HG02981 (cell line): ENCODE measurements at regions not wholly inside any gene's neighbourhood (a gene's known extent, or its start where the extent isn't known, plus 50 kb on each side); places are given as distances from the start of the nearest gene placed in this dataset.

Experiments
- ATAC-seq: cut with Tn5 transposase; IDR thresholded peaks from one replicate; pipeline ENCODE4 v1.9.1; 2021; ENCODE audit warnings: mild to moderate bottlenecking, moderate library complexity; ENCODE audit not compliant: unreplicated experiment

DNA sequence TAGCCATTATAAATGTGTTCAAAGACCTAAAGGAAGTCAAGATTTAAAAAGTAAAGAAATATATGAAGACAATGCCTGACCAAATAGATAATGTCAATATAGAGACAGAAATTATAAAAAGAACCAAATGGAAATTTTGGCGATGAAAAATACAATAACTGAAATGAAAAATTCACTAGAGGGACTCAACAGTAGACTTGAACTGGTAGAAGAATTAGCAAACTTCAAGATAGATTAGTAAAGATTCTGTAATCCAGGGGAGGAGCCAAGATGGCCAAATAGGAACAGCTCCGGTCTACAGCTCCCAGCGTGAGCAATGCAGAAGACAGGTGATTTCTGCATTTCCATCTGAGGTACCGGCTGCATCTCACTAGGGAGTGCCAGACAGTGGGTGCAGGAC, 433.2 kb downstream of the HINT1 start:
- ATAC-seq: no peak

DNA sequence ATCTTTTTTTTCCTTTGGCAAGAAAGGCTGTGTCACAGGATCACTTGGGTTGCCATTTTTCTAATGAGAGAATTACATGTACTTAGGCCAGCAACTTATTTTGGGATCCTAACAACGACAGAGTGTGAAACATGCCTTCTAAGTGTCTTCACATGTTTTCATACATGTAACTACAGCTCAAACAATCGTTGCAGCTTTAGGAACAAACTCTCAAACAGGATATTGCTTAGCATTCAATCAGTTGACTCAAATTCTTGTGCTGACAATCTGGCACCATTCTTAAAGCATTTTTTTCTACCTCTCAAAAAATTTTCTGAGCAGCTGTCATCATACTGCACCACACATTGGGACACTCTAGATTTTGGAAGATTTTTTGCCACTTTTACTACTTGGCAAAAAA, 435.5 kb downstream of the HINT1 start:
- ATAC-seq: no peak

DNA sequence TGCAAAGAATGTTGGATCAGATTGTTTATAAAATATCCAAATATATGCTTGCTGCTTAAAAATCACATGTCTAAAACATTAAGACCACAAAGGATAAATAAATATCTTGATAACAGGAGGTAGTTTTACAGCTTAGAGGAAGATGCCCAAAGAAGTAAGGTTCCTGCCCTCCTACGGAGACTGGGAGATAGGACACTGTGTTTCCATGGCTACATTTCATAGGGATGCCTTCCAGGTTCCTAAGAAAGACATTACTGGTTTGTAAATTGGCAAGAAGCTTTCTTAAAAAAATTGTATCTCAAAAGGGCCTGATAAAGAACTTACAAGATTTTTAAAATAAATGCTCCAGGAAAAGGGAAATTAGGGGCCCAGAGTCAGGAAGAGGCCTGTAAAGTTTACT, 437.2 kb downstream of the HINT1 start:
- no peak for ATAC-seq

GRCh38 chr5:130724658-130725057, 440.4 kb downstream of the HINT1 start:
- no peak for ATAC-seq

GRCh38 chr5:130720355-130720754, 444.7 kb downstream of the HINT1 start:
- no peak for ATAC-seq

DNA sequence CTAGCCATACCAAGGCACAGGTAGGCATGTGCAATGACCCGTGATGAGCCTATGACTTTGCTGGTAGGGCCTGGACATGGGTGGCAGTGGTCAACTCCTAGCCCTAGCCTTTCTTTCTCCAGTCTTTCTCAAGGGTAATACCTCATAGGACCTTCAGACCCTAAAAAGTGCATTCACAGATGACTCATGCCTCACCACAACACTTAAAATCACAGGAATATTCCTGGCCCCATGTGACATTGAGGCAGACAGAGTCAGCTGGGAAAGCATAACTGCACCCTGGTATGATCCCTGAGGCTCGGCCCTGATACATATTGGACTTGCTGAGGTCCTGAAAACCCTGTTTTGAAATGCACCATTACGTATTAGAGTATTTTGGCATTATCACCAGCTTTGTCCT, 449.5 kb downstream of the HINT1 start:
- ATAC-seq: no peak

GRCh38 chr5:130714200-130714599, 450.9 kb downstream of the HINT1 start:
- ATAC-seq: no peak

DNA sequence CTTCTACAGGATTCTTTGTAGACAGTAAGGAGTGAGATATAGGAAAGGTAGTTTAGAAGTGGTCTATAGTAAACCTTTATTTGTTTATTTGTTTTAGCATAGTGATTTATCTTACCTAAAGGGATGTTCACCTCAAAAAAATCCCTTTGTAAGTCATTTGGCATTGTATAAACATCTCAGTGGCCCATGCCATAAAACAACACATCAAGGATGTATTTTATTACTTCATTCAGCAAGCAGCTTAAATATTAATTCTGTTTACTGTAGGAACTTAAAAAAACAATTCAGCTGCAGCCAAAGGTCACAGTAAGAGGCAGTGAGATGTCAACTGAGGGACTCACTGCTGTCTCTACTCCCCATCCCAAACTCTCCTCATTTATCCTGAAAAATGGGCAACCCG, 452.7 kb downstream of the HINT1 start:
- no peak for ATAC-seq

- no peak for ATAC-seq
Observed at GRCh38 chr5:130710596-130710995, 454.5 kb downstream of the HINT1 start.

GRCh38 chr5:130708754-130709153, 456.3 kb downstream of the HINT1 start:
- no peak for ATAC-seq

DNA sequence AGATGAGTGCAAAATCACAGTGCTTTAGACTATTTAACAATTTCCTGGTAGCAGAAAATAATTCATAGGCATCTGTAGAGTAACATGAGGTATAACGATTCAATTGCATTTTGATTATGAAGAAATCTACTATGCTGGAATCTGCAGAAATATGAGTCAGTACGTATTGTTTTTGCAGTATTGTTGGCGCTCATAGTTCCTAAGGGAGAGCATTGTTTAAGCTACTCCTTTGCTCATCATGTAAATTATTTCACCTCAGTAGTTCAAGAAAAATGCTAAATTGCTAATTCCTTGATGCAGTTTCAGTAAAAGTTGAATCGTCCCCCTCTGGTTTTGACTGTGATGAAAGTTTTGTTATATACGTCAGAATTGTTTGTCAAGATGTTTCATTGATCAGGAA, 458.4 kb downstream of the HINT1 start:
- no peak for ATAC-seq

GRCh38 chr5:130705368-130705767, 459.7 kb downstream of the HINT1 start:
- no peak for ATAC-seq

DNA sequence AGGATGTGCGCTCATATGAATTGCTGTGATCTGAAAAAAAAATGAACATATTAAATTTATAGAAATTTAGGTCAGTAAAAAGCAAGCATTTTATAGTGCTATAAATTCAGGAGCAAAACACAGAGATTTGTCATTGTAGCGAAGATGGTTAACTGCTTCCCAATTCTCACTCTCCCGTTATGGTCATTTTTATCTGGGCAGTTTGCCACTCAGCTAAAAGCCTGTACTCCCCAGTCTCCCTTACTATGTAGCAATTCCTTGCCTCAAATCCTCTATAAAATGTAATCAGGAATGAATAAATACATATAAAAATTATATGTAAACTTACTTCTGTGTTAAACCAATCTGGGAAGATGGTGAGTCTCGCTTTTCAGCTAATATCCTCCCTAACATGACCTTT, 471.5 kb downstream of the HINT1 start:
- no peak for ATAC-seq

DNA sequence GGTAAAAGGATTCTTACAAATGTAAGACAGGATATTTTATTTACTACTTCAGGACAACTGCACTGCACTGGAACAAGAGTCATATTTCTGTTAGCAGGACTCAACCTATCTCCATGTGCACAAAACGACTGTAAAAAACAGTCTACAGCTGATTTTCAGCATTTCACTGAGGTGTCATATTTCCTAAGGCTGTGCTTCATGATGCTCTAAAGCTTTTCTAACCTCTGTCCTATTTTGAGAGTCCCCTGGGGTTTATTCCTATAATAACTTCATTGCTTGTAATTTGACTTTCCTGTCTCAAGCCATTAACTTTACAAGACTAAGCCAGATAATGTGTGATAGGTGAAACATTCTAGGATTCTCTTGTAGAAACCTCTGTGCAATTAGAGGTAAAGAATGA, 472.3 kb downstream of the HINT1 start:
- no peak for ATAC-seq

DNA sequence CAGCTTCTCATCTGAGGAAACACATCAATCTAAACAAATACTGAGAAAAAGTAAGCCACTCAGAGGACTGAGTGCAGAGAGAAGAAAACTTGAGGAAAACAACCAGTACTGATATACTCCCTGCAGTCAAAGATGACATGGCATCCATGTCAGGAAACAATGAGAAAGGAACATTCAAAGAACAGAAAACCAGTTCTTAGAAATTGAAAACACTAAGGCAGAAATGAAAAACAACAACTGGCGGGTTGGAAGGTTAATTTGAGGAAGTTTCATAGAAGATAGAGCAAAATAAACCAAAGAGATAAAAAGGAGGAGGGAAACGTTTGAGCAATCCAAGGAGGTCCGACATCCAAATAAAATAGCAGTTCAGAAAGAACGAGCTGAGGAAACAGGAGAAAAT, 475.2 kb downstream of the HINT1 start:
- no peak for ATAC-seq

DNA sequence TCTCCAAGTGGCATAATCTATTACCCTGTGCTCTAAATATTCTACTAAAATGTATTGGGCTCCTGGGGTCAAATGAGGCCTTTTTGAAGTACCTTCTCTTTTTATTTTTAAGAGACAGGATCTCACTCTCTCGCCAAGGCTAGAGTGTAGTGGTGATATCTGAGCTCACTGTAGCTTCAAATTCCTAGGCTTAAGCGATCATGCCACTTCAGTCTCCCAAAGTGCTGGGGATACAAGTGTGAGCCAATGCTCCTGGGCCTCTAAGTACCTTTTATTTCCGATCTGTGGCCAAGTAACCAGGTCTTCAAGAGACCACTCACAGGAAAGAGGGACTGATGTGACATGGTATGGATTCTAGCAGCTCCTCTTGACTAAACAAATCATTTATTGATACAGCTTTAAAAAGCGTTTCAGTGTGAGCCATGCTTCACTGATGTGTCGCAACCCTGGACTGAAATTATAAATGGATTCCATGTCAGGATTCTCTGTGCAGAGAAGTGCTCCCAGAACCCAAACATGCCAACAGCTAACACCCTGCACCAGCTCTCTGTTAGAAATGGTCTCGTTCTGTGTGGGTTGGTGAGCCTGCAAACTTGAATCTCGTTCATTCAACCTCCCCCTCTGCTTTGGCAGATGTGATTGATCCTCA, 477.8 kb downstream of the HINT1 start:
- ATAC-seq: no peak

GRCh38 chr5:130678637-130679036, 486.4 kb downstream of the HINT1 start:
- no peak for ATAC-seq

DNA sequence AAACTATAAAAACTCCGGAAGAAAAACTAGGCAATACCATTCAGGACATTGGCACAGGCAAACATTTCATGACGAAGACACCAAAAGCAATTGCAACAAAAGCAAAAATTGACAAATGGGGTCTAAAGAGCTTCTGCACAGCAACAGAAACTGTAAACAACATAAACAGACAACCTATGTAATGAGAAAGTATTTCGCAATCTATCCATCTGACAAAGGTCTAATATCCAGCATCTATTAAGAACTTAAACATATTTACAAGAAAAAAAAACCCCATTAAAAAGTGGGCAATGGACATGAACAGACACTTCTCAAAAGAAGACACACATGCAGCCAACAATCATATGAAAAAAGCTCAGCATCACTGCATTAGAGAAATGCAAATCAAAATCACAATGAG, 498.6 kb downstream of the HINT1 start:
- no peak for ATAC-seq

DNA sequence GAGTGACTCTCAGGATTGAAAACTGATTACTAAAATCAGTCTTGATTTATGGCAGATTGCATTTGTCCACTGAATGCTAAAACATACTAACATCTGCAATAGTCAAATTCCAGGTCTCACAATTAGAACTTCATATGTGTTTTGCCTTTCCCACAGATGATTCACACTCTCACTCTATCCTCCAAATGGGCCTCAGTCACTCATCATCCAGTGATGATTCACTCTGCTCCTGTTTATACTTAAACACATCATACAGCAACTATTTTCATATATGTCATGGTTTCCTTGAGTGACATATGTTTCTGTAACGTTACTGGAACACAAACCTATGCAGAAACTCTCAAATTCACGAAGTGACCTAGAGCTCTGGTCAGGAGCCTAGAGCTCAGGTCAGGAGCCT, 512.9 kb downstream of the HINT1 start:
- no peak for ATAC-seq

- no peak for ATAC-seq
Observed at GRCh38 chr5:130651440-130651839, 513.6 kb downstream of the HINT1 start.

- ATAC-seq: no peak
Observed at GRCh38 chr5:130643321-130643720, 521.7 kb downstream of the HINT1 start.

DNA sequence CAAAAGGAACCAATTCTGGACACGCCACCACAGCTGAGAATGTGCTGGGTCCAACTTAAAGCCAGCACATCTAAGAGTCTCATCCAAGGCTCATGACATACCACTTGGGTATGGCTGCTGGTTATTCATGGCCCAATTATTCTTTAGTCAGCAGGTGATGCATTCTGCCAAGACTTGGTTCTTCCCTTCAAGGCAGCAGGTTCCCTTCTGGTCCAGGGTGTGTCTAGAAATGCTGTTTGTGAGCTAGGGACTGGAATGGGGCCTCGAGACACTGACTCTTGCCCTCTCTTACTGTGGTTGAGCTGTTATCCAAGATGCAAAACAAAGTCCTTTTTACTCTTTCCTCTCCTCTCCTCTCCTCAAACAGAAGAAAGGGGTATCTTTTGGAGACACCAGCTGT, 522.6 kb downstream of the HINT1 start:
- ATAC-seq: no peak

DNA sequence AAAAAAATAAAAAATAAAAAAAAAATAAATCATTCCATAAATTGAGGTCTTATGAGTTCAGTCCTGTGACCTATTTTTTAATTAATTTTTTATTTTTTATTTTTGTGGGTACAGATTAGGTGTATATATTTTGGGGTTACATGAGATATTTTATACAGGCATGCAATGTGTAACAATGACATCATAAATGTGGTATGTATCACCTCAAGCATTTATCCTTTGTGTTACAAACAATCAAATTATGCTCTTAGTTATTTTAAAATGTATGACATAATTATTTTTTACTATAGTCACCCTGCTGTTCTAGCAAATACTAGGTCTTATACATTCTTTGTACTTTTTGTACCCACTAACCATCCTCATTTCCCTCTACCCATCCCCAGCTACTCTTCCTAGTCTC, 537.9 kb downstream of the HINT1 start:
- no peak for ATAC-seq

DNA sequence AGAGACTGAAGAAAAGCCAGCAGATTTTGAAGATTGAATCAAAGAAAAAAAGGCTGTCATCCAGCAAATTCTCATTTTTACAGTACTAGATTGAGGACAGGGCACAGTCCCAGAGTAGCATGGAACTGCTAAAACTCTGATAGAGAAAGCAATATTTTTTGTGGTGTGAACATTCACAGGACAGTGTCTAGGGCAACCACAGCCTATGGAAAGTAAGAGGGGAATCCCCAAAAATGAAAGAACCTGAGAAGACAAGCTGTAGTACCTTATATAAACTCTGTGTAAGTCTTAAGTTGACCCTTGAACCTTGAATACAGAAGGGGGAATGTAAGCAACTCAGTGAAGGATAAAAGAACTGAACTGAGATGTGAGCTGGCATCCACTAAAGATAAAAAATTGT, 540.3 kb downstream of the HINT1 start:
- ATAC-seq: no peak
